GM18498 (cell line): ENCODE measurements at regions not wholly inside any gene's neighbourhood (a gene's known extent, or its start where the extent isn't known, plus 50 kb on each side); places are given as distances from the start of the nearest gene placed in this dataset.
"Not testable (repeated sequence)": the region's sequence is repeated elsewhere in the genome, so short reads cannot be mapped to it uniquely, and the experiment has no call there.

Source experiments
- ATAC-seq: cut with Tn5 transposase; IDR thresholded peaks from one replicate; pipeline ENCODE4 v1.9.1; 2021; ENCODE audit warnings: mild to moderate bottlenecking, moderate library complexity; ENCODE audit not compliant: unreplicated experiment

GRCh38 chr5:1638658-1639400 lies 115.1 kb upstream of the LPCAT1 start:
- no peak for ATAC-seq

- ATAC-seq = no peak
These were observed 114.1 kb upstream of the LPCAT1 start for GRCh38 chr5:1637639-1638481.

GRCh38 chr5:1636981-1637638 lies 113.3 kb upstream of the LPCAT1 start:
- no peak for ATAC-seq

GRCh38 chr5:1636208-1636770 lies 112.5 kb upstream of the LPCAT1 start:
- not testable (repeated sequence) for ATAC-seq

- ATAC-seq = not testable (repeated sequence)
These were observed 111.7 kb upstream of the LPCAT1 start for GRCh38 chr5:1635477-1635876.

GRCh38 chr5:1634337-1634661 lies 110.5 kb upstream of the LPCAT1 start:
- ATAC-seq = no peak

GRCh38 chr5:1633605-1634336 lies 110.0 kb upstream of the LPCAT1 start:
- ATAC-seq = peak; percentile 98

- not testable (repeated sequence) for ATAC-seq
These were observed 107.2 kb upstream of the LPCAT1 start for GRCh38 chr5:1631004-1631403.

- ATAC-seq = not testable (repeated sequence)
These were observed 102.6 kb upstream of the LPCAT1 start for GRCh38 chr5:1626397-1626796.

- ATAC-seq = not testable (repeated sequence)
These were observed 95.8 kb upstream of the LPCAT1 start for GRCh38 chr5:1619531-1619930.

GRCh38 chr5:1618296-1618865 lies 94.6 kb upstream of the LPCAT1 start:
- not testable (repeated sequence) for ATAC-seq

- ATAC-seq = not testable (repeated sequence)
These were observed 93.5 kb upstream of the LPCAT1 start for GRCh38 chr5:1617236-1617755.

GRCh38 chr5:1613515-1613914 lies 89.8 kb upstream of the LPCAT1 start:
- ATAC-seq = not testable (repeated sequence)

GRCh38 chr5:1610526-1610925 lies 86.8 kb upstream of the LPCAT1 start:
- ATAC-seq = not testable (repeated sequence)

GRCh38 chr5:1609111-1609510 lies 85.4 kb upstream of the LPCAT1 start:
- ATAC-seq = not testable (repeated sequence)

- not testable (repeated sequence) for ATAC-seq
These were observed 84.6 kb upstream of the LPCAT1 start for GRCh38 chr5:1608336-1608735.

- ATAC-seq = not testable (repeated sequence)
These were observed 83.2 kb upstream of the LPCAT1 start for GRCh38 chr5:1606951-1607350.

GRCh38 chr5:1603916-1604315 lies 80.2 kb upstream of the LPCAT1 start:
- ATAC-seq = not testable (repeated sequence)

GRCh38 chr5:1601565-1601964 lies 77.8 kb upstream of the LPCAT1 start:
- not testable (repeated sequence) for ATAC-seq
